H9 (cell line): ENCODE measurements at regions not wholly inside any gene's neighbourhood (a gene's known extent, or its start where the extent isn't known, plus 50 kb on each side); places are given as distances from the start of the nearest gene placed in this dataset.

Experiments used
- DNase-seq: peaks from one replicate; pipeline ENCODE4 v3.0.0-alpha.2; 2017
- H2AFZ ChIP-seq: one replicate; pipeline ENCODE4 v1.6.1; 2013; ENCODE audit warnings: mild to moderate bottlenecking, low read length, control low read depth, moderate library complexity
- H2AK5ac ChIP-seq: 2 replicates; pipeline ENCODE4 v1.6.1; 2013; ENCODE audit warnings: low read length, control low read depth, mixed read lengths; ENCODE audit not compliant: insufficient read length
- H2BK120ac ChIP-seq: one replicate; pipeline ENCODE4 v1.6.1; 2013; ENCODE audit warnings: low read depth, mild to moderate bottlenecking, low read length, control low read depth, inconsistent platforms; ENCODE audit not compliant: poor library complexity, severe bottlenecking
- H2BK12ac ChIP-seq: 2 replicates; pipeline ENCODE4 v1.6.1; 2013; ENCODE audit warnings: low read length, control low read depth, mixed read lengths, low read depth; ENCODE audit not compliant: insufficient read length
- H2BK15ac ChIP-seq: 2 replicates; pipeline ENCODE4 v1.6.1; 2013; ENCODE audit warnings: low read depth, low read length, control low read depth
- H2BK20ac ChIP-seq: one replicate; pipeline ENCODE4 v1.6.1; 2013; ENCODE audit warnings: low read depth, mild to moderate bottlenecking, low read length, control low read depth, inconsistent platforms; ENCODE audit not compliant: poor library complexity, severe bottlenecking
- H2BK5ac ChIP-seq: 2 replicates; pipeline ENCODE4 v1.6.1; 2013; ENCODE audit warnings: low read length, control low read depth, mixed read lengths; ENCODE audit not compliant: insufficient read length
- H3K14ac ChIP-seq: 2 replicates; pipeline ENCODE4 v1.6.1; 2013; ENCODE audit warnings: low read length, control low read depth; ENCODE audit not compliant: insufficient read depth
- H3K18ac ChIP-seq: 2 replicates; pipeline ENCODE4 v1.6.1; 2013; ENCODE audit warnings: low read depth, mild to moderate bottlenecking, mixed read lengths, low read length, control low read depth; ENCODE audit not compliant: insufficient read length
- H3K23ac ChIP-seq: 2 replicates; pipeline ENCODE4 v1.6.1; 2013; ENCODE audit warnings: low read length, control low read depth, mixed read lengths, low read depth; ENCODE audit not compliant: insufficient read length
- H3K23me2 ChIP-seq: 2 replicates; pipeline ENCODE4 v1.6.1; 2013; ENCODE audit warnings: low read depth, mild to moderate bottlenecking, mixed read lengths, low read length, control low read depth; ENCODE audit not compliant: insufficient read length, poor library complexity, severe bottlenecking
- H3K27ac ChIP-seq: 2 replicates; pipeline ENCODE4 v1.5.1; 2013; ENCODE audit warnings: low read length, control low read depth, mixed read lengths, low read depth; ENCODE audit not compliant: insufficient read length
- H3K27me3 ChIP-seq: 2 replicates; pipeline ENCODE4 v1.6.1; 2013; ENCODE audit warnings: low read length, control low read depth, inconsistent platforms; ENCODE audit not compliant: insufficient read depth
- H3K4ac ChIP-seq: 2 replicates; pipeline ENCODE4 v1.6.1; 2013; ENCODE audit warnings: low read depth, mild to moderate bottlenecking, control low read depth, inconsistent platforms, low read length, moderate library complexity
- H3K4me1 ChIP-seq: 2 replicates; pipeline ENCODE4 v1.6.1; 2013; ENCODE audit warnings: low read length, control low read depth, inconsistent platforms; ENCODE audit not compliant: insufficient read depth
- H3K4me2 ChIP-seq: 2 replicates; pipeline ENCODE4 v1.6.1; 2013; ENCODE audit warnings: low read length, control low read depth, mixed read lengths; ENCODE audit not compliant: insufficient read length, insufficient read depth
- H3K56ac ChIP-seq: 2 replicates; pipeline ENCODE4 v1.6.1; 2013; ENCODE audit warnings: low read depth, mild to moderate bottlenecking, mixed read lengths, low read length, control low read depth; ENCODE audit not compliant: insufficient read length
- H3K79me1 ChIP-seq: 2 replicates; pipeline ENCODE4 v1.6.1; 2013; ENCODE audit warnings: low read depth, mild to moderate bottlenecking, moderate library complexity, low read length, control low read depth, inconsistent platforms; ENCODE audit not compliant: insufficient read depth, poor library complexity, severe bottlenecking
- H3K79me2 ChIP-seq: 2 replicates; pipeline ENCODE4 v1.6.1; 2013; ENCODE audit warnings: low read length, control low read depth, inconsistent platforms; ENCODE audit not compliant: insufficient read depth
- H3K9ac ChIP-seq: 2 replicates; pipeline ENCODE4 v1.6.1; 2013; ENCODE audit warnings: low read length, control low read depth, mixed read lengths; ENCODE audit not compliant: insufficient read length; ENCODE audit errors: extremely low read depth
- H3K9me3 ChIP-seq: one replicate; pipeline ENCODE4 v1.6.1; 2013; ENCODE audit warnings: low read depth, low read length, inconsistent platforms; ENCODE audit not compliant: control insufficient read depth
- H3T11ph ChIP-seq: one replicate; pipeline ENCODE4 v1.6.1; 2013; ENCODE audit warnings: mild to moderate bottlenecking, low read length, control low read depth, inconsistent platforms
- H4K20me1 ChIP-seq: one replicate; pipeline ENCODE4 v1.6.1; 2013; ENCODE audit not compliant: control insufficient read depth, insufficient read length, insufficient read depth
- H4K5ac ChIP-seq: 2 replicates; pipeline ENCODE4 v1.6.1; 2013; ENCODE audit warnings: low read depth, mild to moderate bottlenecking, mixed read lengths, low read length, control low read depth; ENCODE audit not compliant: insufficient read length
- H4K8ac ChIP-seq: replicated peaks from 2 replicates; pipeline ENCODE4 v1.6.1; 2013; ENCODE audit warnings: low read length, control low read depth, mixed read lengths, low read depth; ENCODE audit not compliant: insufficient read length
- H4K91ac ChIP-seq: 2 replicates; pipeline ENCODE4 v1.6.1; 2013; ENCODE audit warnings: low read depth, mild to moderate bottlenecking, moderate library complexity, mixed read lengths, low read length, control low read depth; ENCODE audit not compliant: insufficient read length
- H3K27ac Mint-ChIP-seq, 3 experiments: 2 replicates in 2 of 3; 3 replicates in 1 of 3; pipeline ENCODE4 v1.8.0; 2020 to 2021; ENCODE audit warnings: mixed read lengths in 3 of 3, mild to moderate bottlenecking in 1 of 3, moderate library complexity in 1 of 3
- H3K27me3 Mint-ChIP-seq: 2 replicates; pipeline ENCODE4 v1.8.0; 2021; ENCODE audit warnings: low read depth, mild to moderate bottlenecking, moderate library complexity, mixed read lengths
- H3K36me3 Mint-ChIP-seq, 3 experiments: 2 replicates in 2 of 3; 3 replicates in 1 of 3; pipeline ENCODE4 v1.8.0; 2020 to 2021; ENCODE audit warnings: low read depth in 3 of 3, mixed read lengths in 3 of 3; ENCODE audit not compliant: insufficient read depth in 1 of 3
- H3K4me1 Mint-ChIP-seq, 2 experiments: 2 replicates each; pipeline ENCODE4 v1.8.0; 2020; ENCODE audit warnings: mixed read lengths in 2 of 2
- H3K4me3 Mint-ChIP-seq, 2 experiments: 2 replicates in 1 of 2; 3 replicates in 1 of 2; pipeline ENCODE4 v1.8.0; 2020 to 2021; ENCODE audit warnings: mild to moderate bottlenecking in 2 of 2, mixed read lengths in 2 of 2, moderate library complexity in 1 of 2
- H3K9me3 Mint-ChIP-seq, 2 experiments: 2 replicates in 1 of 2; 3 replicates in 1 of 2; pipeline ENCODE4 v1.8.0; 2020; ENCODE audit warnings: mild to moderate bottlenecking in 2 of 2, mixed read lengths in 2 of 2, moderate library complexity in 1 of 2
- WGBS: extraction: QIAGEN DNeasy Blood & Tissue Kit; methylation state at CpG from one replicate; pipeline ENCODE4 v1.1.7; 2013; ENCODE audit warnings: missing lambda C conversion rate, low lambda C conversion rate, mixed read lengths; ENCODE audit not compliant: insufficient read length; ENCODE audit errors: extremely low coverage; 5-methylcytosine and 5-hydroxymethylcytosine counted together
- TF ChIP-seq, protein P1 (sequence below): fragments of 200-600 bp; sonication (generic); conservative IDR thresholded peaks from 3 replicates; pipeline ENCODE4 v1.8.0; 2021; ENCODE audit warnings: antibody characterized with exemption, mild to moderate bottlenecking

DNA sequence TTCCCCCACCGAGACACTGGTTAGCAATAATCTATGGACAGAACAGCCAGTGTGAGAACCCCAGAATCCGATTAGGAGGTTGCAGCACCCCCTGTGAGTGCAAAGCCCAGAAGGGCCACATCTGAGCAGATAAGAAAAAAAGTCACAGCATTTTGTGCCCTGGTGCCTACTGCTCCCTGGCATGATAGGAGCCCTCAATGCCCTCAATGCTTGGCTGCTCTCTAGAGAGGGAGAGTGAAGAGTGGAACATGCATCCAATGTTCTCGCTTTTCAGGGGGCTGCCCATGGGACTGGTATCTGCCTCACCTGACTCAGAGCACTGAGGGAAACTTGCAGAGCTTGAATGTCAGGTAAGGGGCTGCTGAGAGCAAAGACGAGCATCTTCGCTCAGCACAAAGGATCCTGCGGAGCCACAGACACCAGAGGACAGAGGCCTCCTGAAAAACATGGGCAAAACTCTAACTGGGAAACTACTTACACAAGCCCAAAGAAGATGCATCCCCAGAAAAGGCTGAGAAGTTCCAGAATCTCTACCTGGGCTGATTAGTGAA, 98.0 kb upstream of the FAM20C start:
- H3K18ac ChIP-seq = no peak overlapping the region
- H3T11ph ChIP-seq = no peak overlapping the region
- no peaks in the 10 kb centered on the region for H3K9me3 ChIP-seq
- no peak overlapping the region for H2BK120ac ChIP-seq
- no peak overlapping the region for H2BK12ac ChIP-seq
- no peak overlapping the region for H2BK15ac ChIP-seq
- no peak overlapping the region for H3K23ac ChIP-seq
- H4K8ac ChIP-seq = no peak overlapping the region
- no peak overlapping the region for H2AFZ ChIP-seq
- no peak overlapping the region for H4K91ac ChIP-seq
- H3K4me1 Mint-ChIP-seq = peaks cover 83 to 89% of the 10 kb centered on the region in 2 experiments
- no peaks in the 10 kb centered on the region for H3K27me3 ChIP-seq
- no peak overlapping the region for H3K9ac ChIP-seq
- peak overlapping the region; percentile 17 to 71 (median 39); a peak in 4 of 7 replicates for H3K27ac Mint-ChIP-seq
- no peak overlapping the region for H3K56ac ChIP-seq
- H3K4me2 ChIP-seq = peak overlapping the region; percentile 37
- TF ChIP-seq, protein P1, sequence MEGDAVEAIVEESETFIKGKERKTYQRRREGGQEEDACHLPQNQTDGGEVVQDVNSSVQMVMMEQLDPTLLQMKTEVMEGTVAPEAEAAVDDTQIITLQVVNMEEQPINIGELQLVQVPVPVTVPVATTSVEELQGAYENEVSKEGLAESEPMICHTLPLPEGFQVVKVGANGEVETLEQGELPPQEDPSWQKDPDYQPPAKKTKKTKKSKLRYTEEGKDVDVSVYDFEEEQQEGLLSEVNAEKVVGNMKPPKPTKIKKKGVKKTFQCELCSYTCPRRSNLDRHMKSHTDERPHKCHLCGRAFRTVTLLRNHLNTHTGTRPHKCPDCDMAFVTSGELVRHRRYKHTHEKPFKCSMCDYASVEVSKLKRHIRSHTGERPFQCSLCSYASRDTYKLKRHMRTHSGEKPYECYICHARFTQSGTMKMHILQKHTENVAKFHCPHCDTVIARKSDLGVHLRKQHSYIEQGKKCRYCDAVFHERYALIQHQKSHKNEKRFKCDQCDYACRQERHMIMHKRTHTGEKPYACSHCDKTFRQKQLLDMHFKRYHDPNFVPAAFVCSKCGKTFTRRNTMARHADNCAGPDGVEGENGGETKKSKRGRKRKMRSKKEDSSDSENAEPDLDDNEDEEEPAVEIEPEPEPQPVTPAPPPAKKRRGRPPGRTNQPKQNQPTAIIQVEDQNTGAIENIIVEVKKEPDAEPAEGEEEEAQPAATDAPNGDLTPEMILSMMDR = no peak
- peak overlapping the region; percentile 30 to 37; a peak in 3 of 5 replicates for H3K4me3 Mint-ChIP-seq
- no peak overlapping the region for H3K4ac ChIP-seq
- H2BK5ac ChIP-seq = peak overlapping the region; percentile 17
- H3K36me3 Mint-ChIP-seq = peaks cover 5 to 10% (median 8%) of the 10 kb centered on the region in 3 experiments
- peaks cover 9 to 17% of the 10 kb centered on the region in 2 experiments for H3K9me3 Mint-ChIP-seq
- H3K14ac ChIP-seq = no peak overlapping the region; the same call in 1 of the 2 replicates
- H4K20me1 ChIP-seq = no peaks in the 10 kb centered on the region
- H2BK20ac ChIP-seq = no peak overlapping the region
- no peak overlapping the region for H3K27ac ChIP-seq
- H3K79me2 ChIP-seq = peaks cover 6% of the 10 kb centered on the region; the same call in 1 of the 2 replicates
- DNase-seq = no peak
- H3K27me3 Mint-ChIP-seq = no peaks in the 10 kb centered on the region
- WGBS = no CpG with 5 or more reads among the region's 6 CpGs
- H4K5ac ChIP-seq = no peak overlapping the region
- H2AK5ac ChIP-seq = no peak overlapping the region
- H3K23me2 ChIP-seq = peaks cover 5% of the 10 kb centered on the region
- no peaks in the 10 kb centered on the region for H3K79me1 ChIP-seq
- peaks cover 19% of the 10 kb centered on the region; the same call in 1 of the 2 replicates for H3K4me1 ChIP-seq
